ENCODE measurements at regions not wholly inside any gene's neighbourhood (a gene's known extent, or its start where the extent isn't known, plus 50 kb on each side); places are given as distances from the start of the nearest gene placed in this dataset.

GRCh38 chr5:124043456-124043855 lies 531.5 kb downstream of the CSNK1G3 start:
- CTCF ChIA-PET (ENCODE audit: partially characterized antibody), result interaction anchor here (0.6 to 3.4 kb wide), 3 partner anchors 9 to 23 kb away, joined by 3 to 14 read pairs (median 11); no protein-coding TSS in a partner anchor
- H3K4me3 ChIP-seq (ENCODE audit: extremely low read depth in 1 of 4, insufficient read depth in 2 of 4, low read depth in 3 of 4, low read length in 4 of 4), result no peak overlapping the region
- no peak for FAIRE-seq
- TF ChIP-seq RBBP5 (IDR thresholded peaks at IDR 0.05; ENCODE audit: borderline replicate concordance, low read depth, low read length) (no peak), HDAC2 (IDR thresholded peaks at IDR 0.05; ENCODE audit: borderline replicate concordance in 1 of 2, low read depth in 2 of 2, low read length in 2 of 2) (no peak), JUN (IDR thresholded peaks at IDR 0.05; ENCODE audit: low read depth, low read length) (no peak), HDAC6 (IDR thresholded peaks at IDR 0.05; ENCODE audit: low read depth, low read length) (no peak), GABPA (IDR thresholded peaks at IDR 0.05; ENCODE audit: borderline replicate concordance, insufficient read depth, low read length) (no peak), TEAD4 (IDR thresholded peaks at IDR 0.05; ENCODE audit: low read depth, low read length) (peak; percentile 43; the same call in 1 of the 2 replicates), TAF1 (IDR thresholded peaks at IDR 0.05; ENCODE audit: low read depth, low read length) (no peak), TAF7 (optimal IDR thresholded peaks at IDR 0.05; ENCODE audit: borderline replicate concordance, low read depth, low read length) (no peak), RAD21 (IDR thresholded peaks at IDR 0.05 in 1 of 2, conservative IDR thresholded peaks at IDR 0.05 in 1 of 2; ENCODE audit: low read depth in 2 of 2, low read length in 2 of 2) (peak; percentile 36 to 39; a peak in 2 of 4 replicates), POLR2AphosphoS5 (IDR thresholded peaks at IDR 0.05; ENCODE audit: low read depth, low read length) (no peak), EGR1 (IDR thresholded peaks at IDR 0.05; ENCODE audit: borderline replicate concordance, low read depth, low read length) (no peak), JUND (IDR thresholded peaks at IDR 0.05; ENCODE audit: low read length) (no peak), SUZ12 (IDR thresholded peaks at IDR 0.05; ENCODE audit: low read length) (no peak), NANOG (IDR thresholded peaks at IDR 0.05; ENCODE audit: insufficient read depth, low read depth, low read length, poor library complexity, severe bottlenecking) (no peak)

More at GRCh38 chr5:124043456-124043855, 531.5 kb downstream of the CSNK1G3 start:
- Histone ChIP-seq H3K4me2 (ENCODE audit: insufficient read depth in 1 of 2, low read depth in 2 of 2, low read length in 2 of 2) (no peak overlapping the region), H2BK20ac (ENCODE audit: low read length) (no peak overlapping the region), H4K20me1 (replicated peaks in 1 of 2; ENCODE audit: control insufficient read depth in 1 of 2, insufficient read depth in 2 of 2, low read length in 2 of 2) (no peaks in the 10 kb centered on the region), H3K18ac (ENCODE audit: extremely low read depth, low read length) (no peak overlapping the region), H2BK120ac (replicated peaks; ENCODE audit: low read depth, low read length) (no peak overlapping the region), H4K5ac (ENCODE audit: insufficient read length, low read depth, low read length) (no peak overlapping the region), H3K4ac (replicated peaks; ENCODE audit: insufficient read length, low read depth, low read length) (no peak overlapping the region), H3K79me2 (ENCODE audit: control insufficient read depth in 1 of 2, insufficient read depth in 2 of 2, low read length in 2 of 2) (no peaks in the 10 kb centered on the region), H3K27ac (ENCODE audit: low read depth, low read length) (no peak overlapping the region), H3K27me3 (replicated peaks in 1 of 4; ENCODE audit: control insufficient read depth in 3 of 4, extremely low read depth in 1 of 4, insufficient read depth in 3 of 4, low read length in 3 of 4) (no peaks in the 10 kb centered on the region), H3K23me2 (ENCODE audit: low read depth, low read length) (no peaks in the 10 kb centered on the region), H2BK15ac (ENCODE audit: low read length) (no peak overlapping the region), H2AFZ (ENCODE audit: low read length) (no peak overlapping the region), H3K9ac (replicated peaks in 1 of 4; ENCODE audit: extremely low read depth in 1 of 4, low read depth in 3 of 4, low read length in 3 of 4) (no peak overlapping the region), H3K23ac (ENCODE audit: insufficient read length) (no peak overlapping the region), H2BK5ac (ENCODE audit: low read depth, low read length) (no peak overlapping the region), H4K91ac (replicated peaks; ENCODE audit: insufficient read length, low read length) (no peak overlapping the region), H3K56ac (replicated peaks; ENCODE audit: insufficient read length, low read depth, low read length) (no peak overlapping the region), H2BK12ac (ENCODE audit: low read depth, low read length) (no peak overlapping the region), H3K36me3 (ENCODE audit: control insufficient read depth in 2 of 4, insufficient read depth in 4 of 4, low read length in 3 of 4) (no peaks in the 10 kb centered on the region), H2AK5ac (ENCODE audit: low read depth, low read length) (no peak overlapping the region), H3K9me3 (ENCODE audit: insufficient read depth in 2 of 2, low read depth in 1 of 2, low read length in 1 of 2) (peaks cover 3 to 11% of the 10 kb centered on the region in 2 experiments; a peak in 3 of 4 replicates), H3K4me1 (replicated peaks in 1 of 4; ENCODE audit: control insufficient read depth in 3 of 4, insufficient read depth in 4 of 4, low read length in 3 of 4) (no peaks in the 10 kb centered on the region), H4K8ac (ENCODE audit: extremely low read depth, insufficient read depth, low read length) (no peak overlapping the region), H3K14ac (ENCODE audit: insufficient read length) (no peak overlapping the region), H3K79me1 (ENCODE audit: low read depth, low read length) (no peaks in the 10 kb centered on the region)
- WGBS, 2 experiments (ENCODE audit: extremely low coverage in 1 of 2, insufficient coverage in 1 of 2, insufficient read length in 1 of 2, insufficient replicate concordance in 2 of 2, low coverage in 1 of 2, low lambda C conversion rate in 2 of 2, missing lambda C conversion rate in 1 of 2), result 90% methylated on average over 1 of the region's 1 CpG; no CpG with 5 or more reads in 1 of the 2 experiments
- POLR2A ChIA-PET (ENCODE audit: partially characterized antibody), result no interaction called here
- DNase-seq (ENCODE audit: low read depth in 1 of 2, low spot score in 2 of 2), result peak in 1 of 2 experiments; percentile 17

Measured in H1 (cell line).